Chondrocyte (in vitro differentiated cells): ENCODE measurements at regions not wholly inside any gene's neighbourhood (a gene's known extent, or its start where the extent isn't known, plus 50 kb on each side); places are given as distances from the start of the nearest gene placed in this dataset.

Source experiments
- DNase-seq: peaks from one replicate; pipeline ENCODE4 v3.0.0; 2021; ENCODE audit warnings: mixed read lengths, low spot score
- H3K27ac Mint-ChIP-seq: one replicate; pipeline ENCODE4 v1.8.0; 2021; ENCODE audit warnings: mild to moderate bottlenecking, moderate library complexity, mixed read lengths; ENCODE audit not compliant: unreplicated experiment
- H3K27me3 Mint-ChIP-seq: 2 replicates; pipeline ENCODE4 v1.8.0; 2021; ENCODE audit warnings: low read depth, mixed read lengths
- H3K36me3 Mint-ChIP-seq: 2 replicates; pipeline ENCODE4 v1.8.0; 2021; ENCODE audit warnings: low read depth, mixed read lengths
- H3K4me1 Mint-ChIP-seq: 2 replicates; pipeline ENCODE4 v1.8.0; 2021; ENCODE audit warnings: low read depth, mild to moderate bottlenecking, mixed read lengths
- H3K4me3 Mint-ChIP-seq: one replicate; pipeline ENCODE4 v1.8.0; 2021; ENCODE audit warnings: mild to moderate bottlenecking, moderate library complexity, mixed read lengths; ENCODE audit not compliant: unreplicated experiment
- H3K9me3 Mint-ChIP-seq: 2 replicates; pipeline ENCODE4 v1.8.0; 2021; ENCODE audit warnings: low read depth, mixed read lengths
- CTCF ChIP-seq: fragments of 200-600 bp; sonication (generic); IDR thresholded peaks from 2 replicates; pipeline ENCODE4 v1.5.0; 2021; ENCODE audit warnings: antibody characterized with exemption, mild to moderate bottlenecking, moderate library complexity

- Mint-ChIP-seq H3K4me3 (no peak overlapping the region), H3K9me3 (no peaks in the 10 kb centered on the region), H3K36me3 (no peaks in the 10 kb centered on the region), H3K27me3 (no peaks in the 10 kb centered on the region), H3K4me1 (peaks cover 4% of the 10 kb centered on the region), H3K27ac (no peak overlapping the region)
- no peak for DNase-seq
- no peak for TF ChIP-seq CTCF
Observed at GRCh38 chr4:53645108-53645507, 53.8 kb upstream of the LNX1 start.

GRCh38 chr4:53644607-53645006 is 53.3 kb upstream of the LNX1 start:
- TF ChIP-seq CTCF = no peak
- Mint-ChIP-seq H3K9me3 (no peaks in the 10 kb centered on the region), H3K4me3 (no peak overlapping the region), H3K27ac (peak overlapping the region; percentile 63), H3K27me3 (no peaks in the 10 kb centered on the region), H3K4me1 (peaks cover 4% of the 10 kb centered on the region), H3K36me3 (no peaks in the 10 kb centered on the region)
- no peak for DNase-seq
